ENCODE measurements at regions not wholly inside any gene's neighbourhood (a gene's known extent, or its start where the extent isn't known, plus 50 kb on each side); places are given as distances from the start of the nearest gene placed in this dataset.

DNA sequence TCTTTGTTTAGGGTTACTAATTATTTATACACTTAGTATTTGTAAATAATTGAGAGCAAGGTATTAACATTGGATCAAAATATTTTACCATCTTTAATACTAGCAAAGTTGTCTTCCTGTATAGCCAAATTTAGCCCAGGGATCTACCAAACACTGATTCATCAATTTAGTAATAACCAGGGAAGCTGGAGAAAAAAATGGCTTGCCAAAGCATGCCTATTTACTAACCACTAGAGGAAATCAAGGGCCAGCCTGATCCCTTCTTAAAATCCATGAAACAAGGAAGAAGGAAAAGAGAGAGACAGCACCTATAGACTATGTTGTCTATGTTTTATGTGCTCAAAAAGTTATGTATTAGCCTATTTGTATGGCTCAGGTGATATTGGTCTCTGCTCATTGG, 450.3 kb upstream of the GJE1 start:
- H3K4me2 ChIP-seq (ENCODE audit: low read length): no peak overlapping the region
- no peak overlapping the region for H3K4me3 ChIP-seq (ENCODE audit: low read length)
- H3K36me3 ChIP-seq (ENCODE audit: insufficient read depth, low read length): no peaks in the 10 kb centered on the region
- no peaks in the 10 kb centered on the region for H3K9me2 ChIP-seq (ENCODE audit: insufficient read depth, low read length)
- no peak overlapping the region for H3K27ac ChIP-seq (ENCODE audit: low read length)
- no peaks in the 10 kb centered on the region for H3K27me3 ChIP-seq (ENCODE audit: insufficient read depth, low read depth, low read length)
- H3K9ac ChIP-seq (ENCODE audit: low read length): no peak overlapping the region
- no peaks in the 10 kb centered on the region for H4K20me1 ChIP-seq (ENCODE audit: insufficient read depth)
- no peaks in the 10 kb centered on the region for H3K9me3 ChIP-seq (ENCODE audit: low read length)
- no peaks in the 10 kb centered on the region for H3F3A ChIP-seq (ENCODE audit: insufficient read depth, low read length, poor library complexity, severe bottlenecking)
- TF ChIP-seq EP300 (conservative IDR thresholded peaks at IDR 0.05; ENCODE audit: poor library complexity, severe bottlenecking) (no peak), EZH2 (IDR thresholded peaks at IDR 0.05; ENCODE audit: borderline replicate concordance, insufficient read depth, low read length, poor library complexity, severe bottlenecking) (no peak), SMC3 (conservative IDR thresholded peaks at IDR 0.05; ENCODE audit: poor library complexity) (no peak), MXI1 (conservative IDR thresholded peaks at IDR 0.05; ENCODE audit: poor library complexity, severe bottlenecking) (no peak), TAF1 (IDR thresholded peaks at IDR 0.05; ENCODE audit: low read depth) (no peak)
- TF ChIP-seq, protein P1, sequence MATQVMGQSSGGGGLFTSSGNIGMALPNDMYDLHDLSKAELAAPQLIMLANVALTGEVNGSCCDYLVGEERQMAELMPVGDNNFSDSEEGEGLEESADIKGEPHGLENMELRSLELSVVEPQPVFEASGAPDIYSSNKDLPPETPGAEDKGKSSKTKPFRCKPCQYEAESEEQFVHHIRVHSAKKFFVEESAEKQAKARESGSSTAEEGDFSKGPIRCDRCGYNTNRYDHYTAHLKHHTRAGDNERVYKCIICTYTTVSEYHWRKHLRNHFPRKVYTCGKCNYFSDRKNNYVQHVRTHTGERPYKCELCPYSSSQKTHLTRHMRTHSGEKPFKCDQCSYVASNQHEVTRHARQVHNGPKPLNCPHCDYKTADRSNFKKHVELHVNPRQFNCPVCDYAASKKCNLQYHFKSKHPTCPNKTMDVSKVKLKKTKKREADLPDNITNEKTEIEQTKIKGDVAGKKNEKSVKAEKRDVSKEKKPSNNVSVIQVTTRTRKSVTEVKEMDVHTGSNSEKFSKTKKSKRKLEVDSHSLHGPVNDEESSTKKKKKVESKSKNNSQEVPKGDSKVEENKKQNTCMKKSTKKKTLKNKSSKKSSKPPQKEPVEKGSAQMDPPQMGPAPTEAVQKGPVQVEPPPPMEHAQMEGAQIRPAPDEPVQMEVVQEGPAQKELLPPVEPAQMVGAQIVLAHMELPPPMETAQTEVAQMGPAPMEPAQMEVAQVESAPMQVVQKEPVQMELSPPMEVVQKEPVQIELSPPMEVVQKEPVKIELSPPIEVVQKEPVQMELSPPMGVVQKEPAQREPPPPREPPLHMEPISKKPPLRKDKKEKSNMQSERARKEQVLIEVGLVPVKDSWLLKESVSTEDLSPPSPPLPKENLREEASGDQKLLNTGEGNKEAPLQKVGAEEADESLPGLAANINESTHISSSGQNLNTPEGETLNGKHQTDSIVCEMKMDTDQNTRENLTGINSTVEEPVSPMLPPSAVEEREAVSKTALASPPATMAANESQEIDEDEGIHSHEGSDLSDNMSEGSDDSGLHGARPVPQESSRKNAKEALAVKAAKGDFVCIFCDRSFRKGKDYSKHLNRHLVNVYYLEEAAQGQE (IDR thresholded peaks at IDR 0.05; ENCODE audit: borderline replicate concordance): no peak
- H3K79me2 ChIP-seq (replicated peaks; ENCODE audit: insufficient read depth, low read length): no peaks in the 10 kb centered on the region
- H2AFZ ChIP-seq (ENCODE audit: low read depth, low read length): no peak overlapping the region

DNA sequence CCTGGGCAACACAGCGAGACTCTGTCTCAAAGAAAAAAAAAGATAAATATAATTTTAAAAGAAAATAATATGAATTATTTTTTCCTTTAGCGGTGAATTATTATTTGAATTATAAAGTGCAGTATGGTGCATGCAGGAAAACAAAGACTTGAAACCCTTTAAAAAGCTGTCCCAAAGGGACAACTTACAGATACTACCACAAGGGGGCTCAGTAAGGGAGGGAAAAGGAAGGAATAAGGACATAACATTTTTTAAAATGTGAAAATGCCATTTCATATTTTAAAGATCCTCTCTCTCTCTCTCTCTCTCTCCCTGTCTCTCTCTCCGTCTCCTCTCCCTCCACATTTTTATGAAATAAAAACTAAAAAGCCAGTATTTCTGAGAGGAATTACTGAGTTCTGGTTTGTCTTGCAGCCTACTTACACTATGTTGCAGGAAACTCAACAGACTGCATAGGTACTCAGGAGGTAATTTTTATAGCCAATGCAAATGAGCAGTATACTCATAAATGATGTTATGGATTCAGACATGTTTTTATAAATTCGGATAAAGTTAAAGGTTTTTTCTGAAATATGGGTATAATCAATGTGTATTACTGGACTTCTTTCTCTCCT, 455.0 kb upstream of the GJE1 start:
- H3K4me3 ChIP-seq (ENCODE audit: low read length): no peak overlapping the region
- H3K4me2 ChIP-seq (ENCODE audit: low read length): no peak overlapping the region
- H3K9me2 ChIP-seq (ENCODE audit: insufficient read depth, low read length): no peaks in the 10 kb centered on the region
- H4K20me1 ChIP-seq (ENCODE audit: insufficient read depth): no peaks in the 10 kb centered on the region
- no peak overlapping the region for H2AFZ ChIP-seq (ENCODE audit: low read depth, low read length)
- H3K36me3 ChIP-seq (ENCODE audit: insufficient read depth, low read length): no peaks in the 10 kb centered on the region
- no peak overlapping the region for H3K9ac ChIP-seq (ENCODE audit: low read length)
- no peaks in the 10 kb centered on the region for H3K79me2 ChIP-seq (replicated peaks; ENCODE audit: insufficient read depth, low read length)
- no peaks in the 10 kb centered on the region for H3F3A ChIP-seq (ENCODE audit: insufficient read depth, low read length, poor library complexity, severe bottlenecking)
- H3K27me3 ChIP-seq (ENCODE audit: insufficient read depth, low read depth, low read length): no peaks in the 10 kb centered on the region
- no peaks in the 10 kb centered on the region for H3K9me3 ChIP-seq (ENCODE audit: low read length)
- H3K27ac ChIP-seq (ENCODE audit: low read length): no peak overlapping the region
- TF ChIP-seq EZH2 (IDR thresholded peaks at IDR 0.05; ENCODE audit: borderline replicate concordance, insufficient read depth, low read length, poor library complexity, severe bottlenecking): no peak
- no peak for TF ChIP-seq POLR2AphosphoS5 (IDR thresholded peaks at IDR 0.05)
- TF ChIP-seq EP300 (conservative IDR thresholded peaks at IDR 0.05; ENCODE audit: poor library complexity, severe bottlenecking): no peak
- TF ChIP-seq RAD21 (conservative IDR thresholded peaks at IDR 0.05): peak; percentile 57
- peak; percentile 69 for TF ChIP-seq SMC3 (conservative IDR thresholded peaks at IDR 0.05; ENCODE audit: poor library complexity)
- TF ChIP-seq TAF1 (IDR thresholded peaks at IDR 0.05; ENCODE audit: low read depth): no peak
- TF ChIP-seq, protein P1 (IDR thresholded peaks at IDR 0.05; ENCODE audit: borderline replicate concordance): no peak
- TF ChIP-seq CTCF (IDR thresholded peaks at IDR 0.05; ENCODE audit: poor library complexity, severe bottlenecking): peak; percentile 58
- TF ChIP-seq MXI1 (conservative IDR thresholded peaks at IDR 0.05; ENCODE audit: poor library complexity, severe bottlenecking): no peak

All from neural cell (in vitro differentiated cells).